ENCODE measurements at regions not wholly inside any gene's neighbourhood (a gene's known extent, or its start where the extent isn't known, plus 50 kb on each side); places are given as distances from the start of the nearest gene placed in this dataset.

- Mint-ChIP-seq H3K36me3 (ENCODE audit: insufficient read depth, unreplicated experiment) (no peaks in the 10 kb centered on the region), H3K4me1 (ENCODE audit: insufficient read depth, unreplicated experiment) (no peaks in the 10 kb centered on the region), H3K4me3 (ENCODE audit: unreplicated experiment) (no peak overlapping the region), H3K9me3 (ENCODE audit: unreplicated experiment) (peaks cover 10% of the 10 kb centered on the region), H3K27me3 (ENCODE audit: insufficient read depth, unreplicated experiment) (no peaks in the 10 kb centered on the region), H3K27ac (ENCODE audit: low read depth, unreplicated experiment) (no peak overlapping the region)
- DNase-seq (ENCODE audit: unreplicated experiment): no peak
- POLR2A ChIA-PET: interaction anchor here (0.6 kb wide), 1 partner anchor 135 kb away, joined by 3 read pairs; no protein-coding TSS in a partner anchor
- intact Hi-C loops (cut with micrococcal nuclease): no loop called here
- BruUV-seq (replicated peaks): no TSS peak
- no peak for TF ChIP-seq CTCF (IDR thresholded peaks at IDR 0.05; ENCODE audit: unreplicated experiment)
- CTCF ChIA-PET: no interaction called here
These were observed 141.1 kb downstream of the SLC15A5 start for GRCh38 chr12:16136219-16136988.

GRCh38 chr12:16135323-16135722 is 142.2 kb downstream of the SLC15A5 start:
- no TSS peak for BruUV-seq (replicated peaks)
- no peak overlapping the region for H3K4me3 Mint-ChIP-seq (ENCODE audit: unreplicated experiment)
- ChIA-PET POLR2A (no interaction called here), CTCF (no interaction called here)
- H3K27ac Mint-ChIP-seq (ENCODE audit: low read depth, unreplicated experiment): no peak overlapping the region
- no peaks in the 10 kb centered on the region for H3K36me3 Mint-ChIP-seq (ENCODE audit: insufficient read depth, unreplicated experiment)
- no peak for DNase-seq (ENCODE audit: unreplicated experiment)
- no peaks in the 10 kb centered on the region for H3K4me1 Mint-ChIP-seq (ENCODE audit: insufficient read depth, unreplicated experiment)
- TF ChIP-seq CTCF (IDR thresholded peaks at IDR 0.05; ENCODE audit: unreplicated experiment): no peak
- intact Hi-C loops (cut with micrococcal nuclease): no loop called here
- no peaks in the 10 kb centered on the region for H3K27me3 Mint-ChIP-seq (ENCODE audit: insufficient read depth, unreplicated experiment)
- peaks cover 12% of the 10 kb centered on the region for H3K9me3 Mint-ChIP-seq (ENCODE audit: unreplicated experiment)

GRCh38 chr12:16130343-16130742 is 147.1 kb downstream of the SLC15A5 start:
- DNase-seq (ENCODE audit: unreplicated experiment): no peak
- Mint-ChIP-seq H3K27ac (ENCODE audit: low read depth, unreplicated experiment) (no peak overlapping the region), H3K27me3 (ENCODE audit: insufficient read depth, unreplicated experiment) (no peaks in the 10 kb centered on the region), H3K4me3 (ENCODE audit: unreplicated experiment) (no peak overlapping the region), H3K36me3 (ENCODE audit: insufficient read depth, unreplicated experiment) (peaks cover 6% of the 10 kb centered on the region), H3K9me3 (ENCODE audit: unreplicated experiment) (peaks cover 26% of the 10 kb centered on the region), H3K4me1 (ENCODE audit: insufficient read depth, unreplicated experiment) (no peaks in the 10 kb centered on the region)
- intact Hi-C loops (cut with micrococcal nuclease): no loop called here
- BruUV-seq (replicated peaks): no TSS peak
- ChIA-PET CTCF (interaction anchor here (0.9 kb wide), 1 partner anchor 256 kb away, joined by 3 read pairs; no protein-coding TSS in a partner anchor), POLR2A (no interaction called here)
- no peak for TF ChIP-seq CTCF (IDR thresholded peaks at IDR 0.05; ENCODE audit: unreplicated experiment)

GRCh38 chr12:16121953-16122352 is 155.5 kb downstream of the SLC15A5 start:
- Mint-ChIP-seq H3K4me3 (ENCODE audit: unreplicated experiment) (no peak overlapping the region), H3K27me3 (ENCODE audit: insufficient read depth, unreplicated experiment) (no peaks in the 10 kb centered on the region), H3K9me3 (ENCODE audit: unreplicated experiment) (no peaks in the 10 kb centered on the region), H3K36me3 (ENCODE audit: insufficient read depth, unreplicated experiment) (no peaks in the 10 kb centered on the region), H3K27ac (ENCODE audit: low read depth, unreplicated experiment) (no peak overlapping the region), H3K4me1 (ENCODE audit: insufficient read depth, unreplicated experiment) (peaks cover 9% of the 10 kb centered on the region)
- intact Hi-C loops (cut with micrococcal nuclease): no loop called here
- no TSS peak for BruUV-seq (replicated peaks)
- ChIA-PET POLR2A (no interaction called here), CTCF (interaction anchor here (0.6 kb wide), 1 partner anchor 1850 kb away, joined by 3 read pairs; no protein-coding TSS in a partner anchor)
- TF ChIP-seq CTCF (IDR thresholded peaks at IDR 0.05; ENCODE audit: unreplicated experiment): no peak
- DNase-seq (ENCODE audit: unreplicated experiment): no peak
